ENCODE measurements at regions not wholly inside any gene's neighbourhood (a gene's known extent, or its start where the extent isn't known, plus 50 kb on each side); places are given as distances from the start of the nearest gene placed in this dataset.

GRCh38 chr14:98545181-98545580 lies 726.8 kb downstream of the BCL11B start:
- H3K4me1 Mint-ChIP-seq = no peaks in the 10 kb centered on the region
- TF ChIP-seq CTCF (IDR thresholded peaks at IDR 0.05) = no peak
- ATAC-seq (ENCODE audit: low read depth) (no peak), DNase-seq (no peak)
- H3K36me3 Mint-ChIP-seq (ENCODE audit: low read depth) = no peaks in the 10 kb centered on the region
- H3K27me3 Mint-ChIP-seq = no peaks in the 10 kb centered on the region
- H3K27ac Mint-ChIP-seq = no peak overlapping the region
- intact Hi-C loops (cut with micrococcal nuclease) = no loop called here
- ChIA-PET POLR2A (no interaction called here), CTCF (no interaction called here)
- H3K9me3 Mint-ChIP-seq = peaks cover 4% of the 10 kb centered on the region
- no peak overlapping the region for H3K4me3 Mint-ChIP-seq

GRCh38 chr14:98548071-98548686 lies 723.8 kb downstream of the BCL11B start:
- ChIA-PET CTCF (no interaction called here), POLR2A (no interaction called here)
- ATAC-seq (ENCODE audit: low read depth) (no peak), DNase-seq (no peak)
- Mint-ChIP-seq H3K27me3 (no peaks in the 10 kb centered on the region), H3K27ac (no peak overlapping the region), H3K9me3 (peaks cover 7% of the 10 kb centered on the region), H3K36me3 (ENCODE audit: low read depth) (no peaks in the 10 kb centered on the region), H3K4me1 (no peaks in the 10 kb centered on the region), H3K4me3 (no peak overlapping the region)
- TF ChIP-seq CTCF (IDR thresholded peaks at IDR 0.05) = no peak
- intact Hi-C loops (cut with micrococcal nuclease) = no loop called here

- CTCF ChIA-PET = no interaction called here
- ATAC-seq (ENCODE audit: low read depth) (no peak), DNase-seq (no peak)
- TF ChIP-seq CTCF (IDR thresholded peaks at IDR 0.05) = no peak
- peaks cover 11% of the 10 kb centered on the region for H3K9me3 Mint-ChIP-seq
- H3K36me3 Mint-ChIP-seq (ENCODE audit: low read depth) = no peaks in the 10 kb centered on the region
- no peak overlapping the region for H3K4me3 Mint-ChIP-seq
- H3K27ac Mint-ChIP-seq = no peak overlapping the region
- intact Hi-C loops (cut with micrococcal nuclease) = no loop called here
- H3K4me1 Mint-ChIP-seq = no peaks in the 10 kb centered on the region
- H3K27me3 Mint-ChIP-seq = no peaks in the 10 kb centered on the region
- POLR2A ChIA-PET = no interaction called here
Observed at GRCh38 chr14:98551028-98551427, 721.0 kb downstream of the BCL11B start.

DNA sequence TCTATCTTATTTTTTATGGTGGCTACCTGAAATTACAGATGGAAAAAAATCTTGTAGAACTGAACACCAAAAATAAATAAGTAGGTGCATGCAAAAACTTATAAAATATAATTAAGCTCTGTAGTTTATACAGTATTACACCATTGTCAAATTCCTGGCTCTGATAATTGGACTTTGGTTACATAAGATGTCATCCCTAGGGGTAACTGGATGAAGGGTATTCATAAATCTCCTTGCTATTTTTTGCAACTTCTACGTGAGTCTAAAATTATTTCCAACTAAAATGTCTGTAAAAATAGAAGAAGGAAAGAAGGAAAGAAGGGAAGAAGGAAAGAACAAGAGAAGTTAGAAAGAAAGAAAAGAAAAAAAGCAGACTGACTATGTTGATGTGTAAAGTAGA lies 716.6 kb downstream of the BCL11B start:
- intact Hi-C loops (cut with micrococcal nuclease) = no loop called here
- H3K4me1 Mint-ChIP-seq = no peaks in the 10 kb centered on the region
- ATAC-seq (ENCODE audit: low read depth) (no peak), DNase-seq (no peak)
- ChIA-PET CTCF (no interaction called here), POLR2A (no interaction called here)
- H3K9me3 Mint-ChIP-seq = peaks cover 8% of the 10 kb centered on the region
- H3K27me3 Mint-ChIP-seq = no peaks in the 10 kb centered on the region
- no peak for TF ChIP-seq CTCF (IDR thresholded peaks at IDR 0.05)
- H3K36me3 Mint-ChIP-seq (ENCODE audit: low read depth) = no peaks in the 10 kb centered on the region
- H3K27ac Mint-ChIP-seq = no peak overlapping the region
- H3K4me3 Mint-ChIP-seq = no peak overlapping the region

GRCh38 chr14:98564006-98564405 lies 708.0 kb downstream of the BCL11B start:
- Mint-ChIP-seq H3K27ac (no peak overlapping the region), H3K4me3 (no peak overlapping the region), H3K9me3 (peaks cover 2% of the 10 kb centered on the region), H3K4me1 (no peaks in the 10 kb centered on the region), H3K27me3 (no peaks in the 10 kb centered on the region), H3K36me3 (ENCODE audit: low read depth) (no peaks in the 10 kb centered on the region)
- POLR2A ChIA-PET = no interaction called here
- no peak for TF ChIP-seq CTCF (IDR thresholded peaks at IDR 0.05)
- ATAC-seq (ENCODE audit: low read depth) (no peak), DNase-seq (no peak)
- intact Hi-C loops (cut with micrococcal nuclease) = no loop called here
- CTCF ChIA-PET = no interaction called here

Data from activated B cell treated with CpG ODN at 0.5 μM for 24 hours (primary cell).